Ovary (tissue), 7 donors: ENCODE measurements at regions not wholly inside any gene's neighbourhood (a gene's known extent, or its start where the extent isn't known, plus 50 kb on each side); places are given as distances from the start of the nearest gene placed in this dataset.

ENCODE experiments used
- DNase-seq, 5 donors: peaks; one replicate each; pipeline ENCODE4 v3.0.0-alpha.2; 2019 to 2020
- H3K27ac ChIP-seq, 2 donors: fragments of 200-600 bp; one replicate each; pipeline versions ENCODE4 v1.5.1 to v1.8.0; 2019 to 2022
- H3K27me3 ChIP-seq: fragments of 200-600 bp; one replicate; pipeline ENCODE4 v1.8.0; 2022
- H3K36me3 ChIP-seq: fragments of 200-600 bp; sonication (generic); one replicate; pipeline ENCODE4 v1.5.1; 2019
- H3K4me1 ChIP-seq: one replicate; pipeline ENCODE4 v1.8.1; 2013; ENCODE audit warnings: mild to moderate bottlenecking, moderate library complexity; ENCODE audit not compliant: insufficient read depth
- H3K4me3 ChIP-seq: fragments of 200-600 bp; sonication (generic); one replicate; pipeline ENCODE4 v1.5.1; 2017
- H3K9me3 ChIP-seq, 2 donors: fragments of 200-600 bp in 1 of 2; sonication (generic) in 1 of 2; one replicate each; pipeline versions ENCODE4 v1.5.1 to v1.8.1; 2013 to 2019; ENCODE audit warnings: mild to moderate bottlenecking in 1 of 2, moderate library complexity in 1 of 2
- CTCF ChIP-seq, 3 donors: fragments of 450-650 bp in 2 of 3; fragments of 200-600 bp in 1 of 3; IDR thresholded peaks; one replicate each; pipeline versions ENCODE4 v1.5.1 to v1.8.0; 2016 to 2022; ENCODE audit warnings: antibody characterized with exemption in 3 of 3, mild to moderate bottlenecking in 1 of 3
- EP300 ChIP-seq: sonication (generic); formaldehyde crosslinking; IDR thresholded peaks from one replicate; pipeline ENCODE4 v1.6.1; 2017; ENCODE audit warnings: antibody characterized with exemption
- POLR2A ChIP-seq: fragments of 450-650 bp; IDR thresholded peaks from one replicate; pipeline ENCODE4 v1.6.1; 2017; ENCODE audit warnings: antibody characterized with exemption, mild to moderate bottlenecking, moderate library complexity
- WGBS, 3 donors: extraction: QIAGEN DNeasy Blood & Tissue Kit in 1 of 3; methylation state at CpG; one replicate each; pipeline versions ENCODE4 v1.1.5 to v1.1.7; 2013 to 2017; 5-methylcytosine and 5-hydroxymethylcytosine counted together
- intact Hi-C, 4 donors: fragments of 100-400 bp; cut with DNase I; formaldehyde crosslinking; loops; one replicate each; pipeline versions ENCODE4 v1.11.0 to v1.15.1; 2022 to 2023
- donor health status: DM: no; HTN: no; CAD: no; lungs with moderate emphysema.
- donor health status: DM: no; HTN: no; CAD: no.
- donor health status: Bipolar disorder and iron deficiency.
- donor health status: DM: no; HTN: no; CAD: no.
- donor health status: DM: yes; HTN: yes; CAD: no.

- H3K27me3 ChIP-seq: no peaks in the 10 kb centered on the region
- H3K36me3 ChIP-seq: no peaks in the 10 kb centered on the region
- no peaks in the 10 kb centered on the region for H3K4me1 ChIP-seq
- no peak overlapping the region for H3K4me3 ChIP-seq
- WGBS, 3 donors: 42 to 61% (median 46%) methylated on average over 12 of the region's 12 CpGs
- H3K27ac ChIP-seq: no peak overlapping the region
- no peaks in the 10 kb centered on the region for H3K9me3 ChIP-seq
- DNase-seq: no peak
- intact Hi-C loops: loop anchor here in 1 of 4 donors (5.0 kb wide), 1 partner anchor 1604 kb away; no protein-coding TSS in a partner anchor
- TF ChIP-seq POLR2A (no peak), EP300 (no peak), CTCF (IDR thresholded peaks at IDR 0.05) (no peak)
These were observed 240.5 kb downstream of the STIM2 start for GRCh38 chr4:27101126-27101525.

- no peak for DNase-seq
- Histone ChIP-seq H3K27me3 (no peaks in the 10 kb centered on the region), H3K36me3 (no peaks in the 10 kb centered on the region), H3K9me3 (no peaks in the 10 kb centered on the region), H3K4me3 (no peak overlapping the region), H3K27ac (no peak overlapping the region), H3K4me1 (no peaks in the 10 kb centered on the region)
- intact Hi-C loops: loop anchor here in 1 of 4 donors (5.0 kb wide), 1 partner anchor 1604 kb away; no protein-coding TSS in a partner anchor
- WGBS, 3 donors: 62 to 84% (median 68%) methylated on average over 7 of the region's 7 CpGs
- TF ChIP-seq EP300 (no peak), POLR2A (no peak), CTCF (IDR thresholded peaks at IDR 0.05) (no peak)
These were observed 240.9 kb downstream of the STIM2 start for GRCh38 chr4:27101561-27101960.

GRCh38 chr4:27111627-27112026 lies 251.0 kb downstream of the STIM2 start:
- H3K4me1 ChIP-seq: no peaks in the 10 kb centered on the region
- H3K27ac ChIP-seq: no peak overlapping the region
- DNase-seq: no peak
- 68 to 72% (median 69%) methylated on average over 3 of the region's 3 CpGs for WGBS, 3 donors
- H3K4me3 ChIP-seq: no peak overlapping the region
- no peaks in the 10 kb centered on the region for H3K27me3 ChIP-seq
- no peaks in the 10 kb centered on the region for H3K36me3 ChIP-seq
- intact Hi-C loops: no loop called here
- TF ChIP-seq POLR2A (no peak), EP300 (no peak), CTCF (IDR thresholded peaks at IDR 0.05) (no peak)
- no peaks in the 10 kb centered on the region for H3K9me3 ChIP-seq

- no peaks in the 10 kb centered on the region for H3K36me3 ChIP-seq
- H3K27me3 ChIP-seq: no peaks in the 10 kb centered on the region
- no peaks in the 10 kb centered on the region for H3K9me3 ChIP-seq
- TF ChIP-seq POLR2A: no peak
- TF ChIP-seq CTCF (IDR thresholded peaks at IDR 0.05): no peak
- TF ChIP-seq EP300: no peak
- DNase-seq: no peak
- H3K4me3 ChIP-seq: no peak overlapping the region
- H3K27ac ChIP-seq: no peak overlapping the region
- 76 to 84% (median 79%) methylated on average over 3 of the region's 3 CpGs for WGBS, 3 donors
- H3K4me1 ChIP-seq: no peaks in the 10 kb centered on the region
- intact Hi-C loops: no loop called here
These were observed 251.9 kb downstream of the STIM2 start for GRCh38 chr4:27112587-27112986.
